ENCODE measurements at regions not wholly inside any gene's neighbourhood (a gene's known extent, or its start where the extent isn't known, plus 50 kb on each side); places are given as distances from the start of the nearest gene placed in this dataset.
A peak's percentile ranks its signal among the peaks of the same experiment; 100 is the strongest.

GRCh38 chr5:61263561-61264272, 68.3 kb upstream of the ZSWIM6 start:
- no peaks in the 10 kb centered on the region for H3K27me3 ChIP-seq (ENCODE audit: control insufficient read depth, insufficient read depth)
- no peak overlapping the region for H3K4me3 ChIP-seq (ENCODE audit: low read length)
- no peak overlapping the region for H3K27ac ChIP-seq (ENCODE audit: low read length)
- peak in 1 of 2 donors; percentile 20 for ATAC-seq
- 35% methylated on average over 11 of the region's 11 CpGs for WGBS
- no peaks in the 10 kb centered on the region for H3K9me3 ChIP-seq (ENCODE audit: control insufficient read depth, low read length)
- no peaks in the 10 kb centered on the region for H3K4me1 ChIP-seq (ENCODE audit: control insufficient read depth, insufficient read depth, low read length)
- intact Hi-C loops (cut with DNase I), result no loop called here
- DNase-seq, result peak in 1 of 3 donors; percentile 30

- Histone ChIP-seq H3K4me1 (ENCODE audit: control insufficient read depth, insufficient read depth, low read length) (no peaks in the 10 kb centered on the region), H3K4me3 (ENCODE audit: low read length) (no peak overlapping the region), H3K27me3 (ENCODE audit: control insufficient read depth, insufficient read depth) (no peaks in the 10 kb centered on the region), H3K9me3 (ENCODE audit: control insufficient read depth, low read length) (no peaks in the 10 kb centered on the region), H3K27ac (ENCODE audit: low read length) (no peak overlapping the region)
- intact Hi-C loops (cut with DNase I), result no loop called here
- no peak for DNase-seq
- 53% methylated on average over 4 of the region's 4 CpGs for WGBS
- ATAC-seq, result no peak
These were observed 67.8 kb upstream of the ZSWIM6 start for GRCh38 chr5:61264273-61264661.

GRCh38 chr5:61267116-61267515, 64.9 kb upstream of the ZSWIM6 start:
- Histone ChIP-seq H3K27me3 (ENCODE audit: control insufficient read depth, insufficient read depth) (no peaks in the 10 kb centered on the region), H3K4me1 (ENCODE audit: control insufficient read depth, insufficient read depth, low read length) (no peaks in the 10 kb centered on the region), H3K9me3 (ENCODE audit: control insufficient read depth, low read length) (no peaks in the 10 kb centered on the region), H3K4me3 (ENCODE audit: low read length) (no peak overlapping the region), H3K27ac (ENCODE audit: low read length) (no peak overlapping the region)
- DNase-seq (no peak), ATAC-seq (no peak)
- intact Hi-C loops (cut with DNase I), result no loop called here
- WGBS, result 58% methylated on average over 4 of the region's 4 CpGs

- no peak for DNase-seq
- H3K27ac ChIP-seq (ENCODE audit: low read length), result no peak overlapping the region
- H3K27me3 ChIP-seq (ENCODE audit: control insufficient read depth, insufficient read depth), result no peaks in the 10 kb centered on the region
- no peaks in the 10 kb centered on the region for H3K9me3 ChIP-seq (ENCODE audit: control insufficient read depth, low read length)
- 52% methylated on average over 2 of the region's 2 CpGs for WGBS
- H3K4me3 ChIP-seq (ENCODE audit: low read length), result no peak overlapping the region
- ATAC-seq, result no peak
- H3K4me1 ChIP-seq (ENCODE audit: control insufficient read depth, insufficient read depth, low read length), result no peaks in the 10 kb centered on the region
- intact Hi-C loops (cut with DNase I), result no loop called here
These were observed 63.2 kb upstream of the ZSWIM6 start for GRCh38 chr5:61268871-61269270.

GRCh38 chr5:61270510-61271165, 61.4 kb upstream of the ZSWIM6 start:
- Histone ChIP-seq H3K4me3 (ENCODE audit: low read length) (no peak overlapping the region), H3K9me3 (ENCODE audit: control insufficient read depth, low read length) (no peaks in the 10 kb centered on the region), H3K4me1 (ENCODE audit: control insufficient read depth, insufficient read depth, low read length) (no peaks in the 10 kb centered on the region), H3K27ac (ENCODE audit: low read length) (no peak overlapping the region), H3K27me3 (ENCODE audit: control insufficient read depth, insufficient read depth) (no peaks in the 10 kb centered on the region)
- WGBS, result 77% methylated on average over 7 of the region's 7 CpGs
- ATAC-seq (no peak), DNase-seq (no peak)
- intact Hi-C loops (cut with DNase I), result no loop called here

GRCh38 chr5:61272688-61273087, 59.4 kb upstream of the ZSWIM6 start:
- Histone ChIP-seq H3K27me3 (ENCODE audit: control insufficient read depth, insufficient read depth) (no peaks in the 10 kb centered on the region), H3K9me3 (ENCODE audit: control insufficient read depth, low read length) (no peaks in the 10 kb centered on the region), H3K4me1 (ENCODE audit: control insufficient read depth, insufficient read depth, low read length) (no peaks in the 10 kb centered on the region), H3K27ac (ENCODE audit: low read length) (no peak overlapping the region), H3K4me3 (ENCODE audit: low read length) (no peak overlapping the region)
- 86% methylated on average over 2 of the region's 2 CpGs for WGBS
- intact Hi-C loops (cut with DNase I), result no loop called here
- DNase-seq (no peak), ATAC-seq (no peak)

- no peak for ATAC-seq
- no peaks in the 10 kb centered on the region for H3K9me3 ChIP-seq (ENCODE audit: control insufficient read depth, low read length)
- 93% methylated on average over 1 of the region's 1 CpG for WGBS
- no peak overlapping the region for H3K27ac ChIP-seq (ENCODE audit: low read length)
- intact Hi-C loops (cut with DNase I), result no loop called here
- no peaks in the 10 kb centered on the region for H3K27me3 ChIP-seq (ENCODE audit: control insufficient read depth, insufficient read depth)
- no peak overlapping the region for H3K4me3 ChIP-seq (ENCODE audit: low read length)
- DNase-seq, result no peak
- no peaks in the 10 kb centered on the region for H3K4me1 ChIP-seq (ENCODE audit: control insufficient read depth, insufficient read depth, low read length)
These were observed 58.6 kb upstream of the ZSWIM6 start for GRCh38 chr5:61273279-61273975.

GRCh38 chr5:61274511-61274911, 57.5 kb upstream of the ZSWIM6 start:
- no peaks in the 10 kb centered on the region for H3K27me3 ChIP-seq (ENCODE audit: control insufficient read depth, insufficient read depth)
- H3K9me3 ChIP-seq (ENCODE audit: control insufficient read depth, low read length), result no peaks in the 10 kb centered on the region
- no peaks in the 10 kb centered on the region for H3K4me1 ChIP-seq (ENCODE audit: control insufficient read depth, insufficient read depth, low read length)
- intact Hi-C loops (cut with DNase I), result no loop called here
- no peak overlapping the region for H3K27ac ChIP-seq (ENCODE audit: low read length)
- H3K4me3 ChIP-seq (ENCODE audit: low read length), result no peak overlapping the region
- DNase-seq, result no peak
- ATAC-seq, result no peak

- Histone ChIP-seq H3K9me3 (ENCODE audit: control insufficient read depth, low read length) (no peaks in the 10 kb centered on the region), H3K27ac (ENCODE audit: low read length) (no peak overlapping the region), H3K4me1 (ENCODE audit: control insufficient read depth, insufficient read depth, low read length) (no peaks in the 10 kb centered on the region), H3K27me3 (ENCODE audit: control insufficient read depth, insufficient read depth) (no peaks in the 10 kb centered on the region), H3K4me3 (ENCODE audit: low read length) (no peak overlapping the region)
- peak; percentile 66 to 70 for ATAC-seq
- intact Hi-C loops (cut with DNase I), result no loop called here
- WGBS, result 56% methylated on average over 8 of the region's 8 CpGs
- peak; percentile 56 to 80 (median 75) for DNase-seq
These were observed 56.2 kb upstream of the ZSWIM6 start for GRCh38 chr5:61275841-61276240.

GRCh38 chr5:61277190-61277589, 54.9 kb upstream of the ZSWIM6 start:
- intact Hi-C loops (cut with DNase I), result no loop called here

GRCh38 chr5:61277781-61278180, 54.3 kb upstream of the ZSWIM6 start:
- Histone ChIP-seq H3K9me3 (ENCODE audit: control insufficient read depth, low read length) (no peaks in the 10 kb centered on the region), H3K27me3 (ENCODE audit: control insufficient read depth, insufficient read depth) (no peaks in the 10 kb centered on the region), H3K4me1 (ENCODE audit: control insufficient read depth, insufficient read depth, low read length) (no peaks in the 10 kb centered on the region), H3K27ac (ENCODE audit: low read length) (no peak overlapping the region), H3K4me3 (ENCODE audit: low read length) (no peak overlapping the region)
- WGBS, result 93% methylated on average over 8 of the region's 8 CpGs
- intact Hi-C loops (cut with DNase I), result no loop called here
- ATAC-seq, result no peak
- DNase-seq, result no peak

More at GRCh38 chr5:61277190-61277589, 54.9 kb upstream of the ZSWIM6 start:
- Histone ChIP-seq H3K27ac (ENCODE audit: low read length) (no peak overlapping the region), H3K4me1 (ENCODE audit: control insufficient read depth, insufficient read depth, low read length) (no peaks in the 10 kb centered on the region), H3K9me3 (ENCODE audit: control insufficient read depth, low read length) (no peaks in the 10 kb centered on the region), H3K4me3 (ENCODE audit: low read length) (no peak overlapping the region), H3K27me3 (ENCODE audit: control insufficient read depth, insufficient read depth) (no peaks in the 10 kb centered on the region)
- peak in 1 of 3 donors; percentile 28 for DNase-seq
- WGBS, result 22% methylated on average over 2 of the region's 2 CpGs
- peak; percentile 70 to 83 for ATAC-seq

Measured in right cardiac atrium (tissue), 5 donors.